C4-2B (cell line): ENCODE measurements at regions not wholly inside any gene's neighbourhood (a gene's known extent, or its start where the extent isn't known, plus 50 kb on each side); places are given as distances from the start of the nearest gene placed in this dataset.

ENCODE experiments used
- H3K27ac ChIP-seq: fragments of 450-650 bp; 2 replicates; pipeline ENCODE4 v1.5.1; 2017
- ZFX ChIP-seq: fragments of 450-650 bp; IDR thresholded peaks from 2 replicates; pipeline ENCODE4 v1.6.1; 2017
- TF ChIP-seq, protein P1 (sequence below): fragments of 450-650 bp; conservative IDR thresholded peaks from 2 replicates; pipeline ENCODE4 v1.5.1; 2017; ENCODE audit warnings: mild to moderate bottlenecking

DNA sequence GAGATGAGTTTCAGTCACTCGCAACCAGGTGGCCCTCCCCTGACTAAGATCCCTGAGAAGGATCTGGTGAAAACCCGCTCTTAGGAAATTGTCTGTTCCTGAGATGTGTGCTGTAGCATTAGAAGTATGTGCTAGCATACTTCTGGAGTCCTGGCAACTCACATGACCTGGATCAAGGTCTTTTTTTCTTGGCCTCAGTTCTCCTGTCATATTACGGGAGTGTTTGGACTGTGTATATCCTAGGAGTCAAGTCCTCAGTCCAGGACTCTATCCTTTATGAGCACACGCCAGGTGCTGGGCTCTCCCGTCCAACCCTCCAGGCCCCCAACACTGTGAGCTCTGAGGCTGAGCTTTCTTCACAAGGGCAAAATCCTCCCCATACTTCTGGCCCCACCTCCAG, 156.4 kb downstream of the UQCRFS1 start:
- no peak overlapping the region for H3K27ac ChIP-seq
- no peak for TF ChIP-seq ZFX
- TF ChIP-seq, protein P1, sequence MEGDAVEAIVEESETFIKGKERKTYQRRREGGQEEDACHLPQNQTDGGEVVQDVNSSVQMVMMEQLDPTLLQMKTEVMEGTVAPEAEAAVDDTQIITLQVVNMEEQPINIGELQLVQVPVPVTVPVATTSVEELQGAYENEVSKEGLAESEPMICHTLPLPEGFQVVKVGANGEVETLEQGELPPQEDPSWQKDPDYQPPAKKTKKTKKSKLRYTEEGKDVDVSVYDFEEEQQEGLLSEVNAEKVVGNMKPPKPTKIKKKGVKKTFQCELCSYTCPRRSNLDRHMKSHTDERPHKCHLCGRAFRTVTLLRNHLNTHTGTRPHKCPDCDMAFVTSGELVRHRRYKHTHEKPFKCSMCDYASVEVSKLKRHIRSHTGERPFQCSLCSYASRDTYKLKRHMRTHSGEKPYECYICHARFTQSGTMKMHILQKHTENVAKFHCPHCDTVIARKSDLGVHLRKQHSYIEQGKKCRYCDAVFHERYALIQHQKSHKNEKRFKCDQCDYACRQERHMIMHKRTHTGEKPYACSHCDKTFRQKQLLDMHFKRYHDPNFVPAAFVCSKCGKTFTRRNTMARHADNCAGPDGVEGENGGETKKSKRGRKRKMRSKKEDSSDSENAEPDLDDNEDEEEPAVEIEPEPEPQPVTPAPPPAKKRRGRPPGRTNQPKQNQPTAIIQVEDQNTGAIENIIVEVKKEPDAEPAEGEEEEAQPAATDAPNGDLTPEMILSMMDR: no peak

DNA sequence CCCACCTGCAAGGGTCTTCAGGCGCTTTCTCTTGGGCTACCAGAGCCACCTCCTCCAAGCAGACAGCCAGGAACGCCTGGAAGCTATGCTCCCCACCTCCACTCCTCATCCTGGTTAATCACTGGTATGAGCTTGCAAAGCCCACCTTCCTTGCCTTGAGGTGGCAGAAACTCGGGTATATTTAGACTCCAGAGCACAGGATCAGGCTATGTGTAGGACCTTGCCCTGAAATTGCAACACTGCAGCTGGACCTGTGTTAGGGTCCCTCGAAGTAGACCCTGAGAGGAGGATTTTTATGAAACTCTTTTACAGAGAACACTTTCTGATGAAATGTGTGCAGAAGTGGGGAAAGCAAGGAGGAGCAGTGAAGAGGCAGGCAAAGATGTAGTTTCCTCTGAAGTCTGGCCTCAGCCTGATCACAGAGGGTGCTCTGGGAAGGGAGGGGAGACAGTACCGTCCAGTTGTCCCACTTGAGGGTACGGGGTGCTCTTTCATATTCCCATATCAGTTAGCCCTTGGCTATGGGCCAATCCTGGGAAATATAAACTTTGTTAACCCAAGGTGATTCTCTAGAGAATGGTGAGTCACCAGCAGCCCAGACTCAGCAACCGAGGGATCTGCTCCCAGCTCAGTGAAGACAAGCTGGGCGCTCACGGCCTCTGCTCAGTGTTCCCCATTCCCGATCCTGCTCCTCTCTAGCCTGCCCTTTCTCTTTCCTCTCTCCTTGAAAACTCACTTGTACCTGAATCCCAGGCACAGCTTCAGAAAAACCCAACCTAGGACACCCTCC, 157.9 kb downstream of the UQCRFS1 start:
- no peak overlapping the region for H3K27ac ChIP-seq
- TF ChIP-seq, protein P1: no peak
- no peak for TF ChIP-seq ZFX

DNA sequence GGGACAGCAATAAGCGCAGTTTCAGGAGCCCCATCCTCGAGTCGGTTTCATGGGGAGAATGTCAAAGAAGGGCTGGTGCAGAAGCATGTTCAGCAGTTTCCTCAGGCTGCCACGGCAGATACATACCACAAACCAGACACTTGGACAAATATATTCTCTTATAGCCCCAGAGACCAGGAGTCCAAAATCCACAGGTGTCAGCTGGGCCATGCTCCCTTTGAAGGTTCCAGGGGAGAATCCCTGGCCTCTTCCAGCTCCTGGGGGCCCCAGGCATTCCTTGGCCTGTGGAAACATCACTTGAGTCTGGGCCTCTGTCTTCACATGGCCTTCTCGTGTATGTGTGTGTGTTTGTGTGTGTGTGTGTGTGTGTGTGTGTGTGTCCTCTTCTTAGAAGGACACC, 164.1 kb downstream of the UQCRFS1 start:
- TF ChIP-seq, protein P1: no peak
- no peak for TF ChIP-seq ZFX
- no peak overlapping the region for H3K27ac ChIP-seq

DNA sequence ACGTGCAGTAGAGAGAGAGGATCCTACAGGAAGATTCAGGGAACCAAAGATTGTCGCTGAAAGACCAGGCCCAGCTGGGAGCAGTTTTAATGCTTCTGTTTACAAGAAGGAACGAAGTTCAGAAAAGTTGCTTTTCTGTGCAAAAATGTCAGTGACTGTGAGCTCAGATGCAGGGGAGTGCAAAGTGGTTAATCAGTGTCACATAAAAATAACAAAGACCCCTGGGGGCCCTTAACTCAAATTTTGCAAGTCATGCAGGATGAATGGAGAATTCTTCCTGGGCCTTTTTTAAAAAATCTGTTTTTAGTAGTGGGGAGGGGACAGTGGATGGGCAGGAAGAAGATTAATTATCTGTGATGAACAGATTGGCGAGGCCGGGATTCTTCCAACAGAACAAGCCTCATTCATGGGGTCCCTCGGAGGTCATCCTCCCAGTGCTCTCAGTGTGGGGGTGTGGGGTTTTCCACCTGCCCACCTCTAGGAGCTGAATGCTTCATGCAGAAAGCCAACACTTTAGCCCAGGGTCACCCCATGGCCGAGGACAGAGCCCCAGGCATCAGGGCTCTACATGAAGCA, 167.2 kb downstream of the UQCRFS1 start:
- TF ChIP-seq, protein P1: no peak
- no peak for TF ChIP-seq ZFX
- no peak overlapping the region for H3K27ac ChIP-seq

DNA sequence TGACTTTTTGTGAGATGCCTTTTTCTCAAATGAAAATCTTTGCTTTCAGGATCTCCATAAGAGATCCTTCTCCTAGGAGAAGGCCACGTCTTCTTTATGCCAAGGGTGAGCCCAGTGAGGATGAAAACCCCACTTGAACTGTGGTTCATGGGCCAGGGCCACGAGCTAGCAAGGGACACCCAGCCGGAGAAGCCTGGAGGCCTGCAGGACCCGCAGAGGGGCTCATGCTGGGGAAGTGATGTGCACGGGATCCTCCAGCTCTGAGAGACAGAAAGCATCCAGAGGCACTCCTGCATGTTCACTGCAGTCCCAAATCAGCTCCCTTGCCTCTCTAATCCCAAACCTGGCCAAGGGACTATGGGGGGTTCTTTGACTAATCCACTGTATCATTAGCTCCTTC, 168.9 kb downstream of the UQCRFS1 start:
- TF ChIP-seq ZFX: no peak
- TF ChIP-seq, protein P1: no peak
- H3K27ac ChIP-seq: no peak overlapping the region

DNA sequence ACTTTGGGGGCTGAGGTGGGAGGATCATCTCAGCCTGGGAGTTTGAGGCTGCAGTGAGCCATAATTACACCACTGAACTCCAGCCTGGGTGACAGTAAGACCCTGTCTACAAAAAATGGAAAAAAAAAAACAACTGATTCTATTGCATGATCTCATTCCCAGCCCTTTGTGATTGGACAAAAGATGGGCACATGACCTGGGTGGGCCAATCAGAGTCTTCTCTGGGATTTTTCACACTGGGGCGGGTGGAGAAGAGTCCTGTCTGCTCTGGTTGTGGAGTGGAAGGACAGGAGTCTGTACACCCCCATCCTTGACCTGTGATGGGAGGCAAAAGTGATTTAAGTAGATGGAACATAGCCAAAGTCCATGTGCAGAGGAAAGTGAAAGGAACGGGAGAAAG, 170.5 kb downstream of the UQCRFS1 start:
- no peak for TF ChIP-seq ZFX
- TF ChIP-seq, protein P1: no peak
- H3K27ac ChIP-seq: no peak overlapping the region

DNA sequence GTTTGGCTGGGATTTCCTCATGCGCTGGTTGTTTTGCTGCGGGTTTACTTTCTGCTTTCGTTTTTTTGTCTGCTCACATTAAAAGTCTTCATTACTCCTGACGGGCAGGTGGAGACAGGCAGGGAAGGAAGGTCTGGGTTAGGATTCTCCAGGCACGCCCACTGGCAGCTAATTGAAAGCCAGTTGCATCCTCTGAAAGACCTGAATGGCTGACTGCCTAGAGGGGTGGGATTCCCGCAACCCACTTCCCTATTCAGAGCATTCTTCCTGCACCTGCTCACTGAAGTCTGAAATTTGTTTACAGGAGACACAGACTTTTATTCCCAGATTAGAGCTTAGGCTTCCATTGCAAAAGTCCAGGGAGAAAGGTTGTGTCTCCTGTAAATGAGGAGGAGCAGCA, 172.0 kb downstream of the UQCRFS1 start:
- TF ChIP-seq ZFX: no peak
- TF ChIP-seq, protein P1: no peak

More for the DNA sequence above, 172.0 kb downstream of the UQCRFS1 start:
- H3K27ac ChIP-seq: no peak overlapping the region
